ENCODE measurements at regions not wholly inside any gene's neighbourhood (a gene's known extent, or its start where the extent isn't known, plus 50 kb on each side); places are given as distances from the start of the nearest gene placed in this dataset.

- TF ChIP-seq POLR2A (IDR thresholded peaks at IDR 0.05; ENCODE audit: low read depth, low read length) = no peak
- no peak for TF ChIP-seq POU2F2 (IDR thresholded peaks at IDR 0.05; ENCODE audit: low read depth, low read length)
- TF ChIP-seq TAF1 (IDR thresholded peaks at IDR 0.05; ENCODE audit: low read depth, low read length) = no peak
- no peak for TF ChIP-seq POLR2AphosphoS5 (IDR thresholded peaks at IDR 0.05; ENCODE audit: low read depth, low read length)
- no peak for TF ChIP-seq SPI1 (IDR thresholded peaks at IDR 0.05; ENCODE audit: low read depth, low read length)
These were observed 336.8 kb downstream of the LRIG3 start for GRCh38 chr12:58583529-58583928.
